WTC11 (cell line): ENCODE measurements at regions not wholly inside any gene's neighbourhood (a gene's known extent, or its start where the extent isn't known, plus 50 kb on each side); places are given as distances from the start of the nearest gene placed in this dataset.

Experiments
- ATAC-seq: fragments of 200-7000 bp; cut with Tn5 transposase; 2 replicates; pipeline ENCODE4 v1.10.0; 2021; ENCODE audit warnings: mild to moderate bottlenecking, moderate library complexity
- CTCF ChIA-PET: fragments of 300-600 bp; sonication (Branson Sonifier 250); formaldehyde crosslinking; loops from one replicate; lab custom pipeline; 2021; ENCODE audit warnings: antibody characterized with exemption; lab: Charles Lee
- POLR2A ChIA-PET: fragments of 350-600 bp; sonication (Branson Sonifier 250); formaldehyde crosslinking; loops from one replicate; lab custom pipeline; 2021; ENCODE audit warnings: antibody characterized with exemption; lab: Charles Lee
- DNase-seq: peaks from one replicate; pipeline ENCODE4 v3.0.0; 2021; ENCODE audit warnings: low spot score
- H3K27ac Mint-ChIP-seq: 2 replicates; pipeline ENCODE4 v1.8.0; 2021; ENCODE audit warnings: mixed read lengths
- H3K27me3 Mint-ChIP-seq: 2 replicates; pipeline ENCODE4 v1.8.0; 2021; ENCODE audit warnings: low read depth, mild to moderate bottlenecking, moderate library complexity, mixed read lengths
- H3K36me3 Mint-ChIP-seq: 2 replicates; pipeline ENCODE4 v1.8.0; 2021; ENCODE audit warnings: mixed read lengths
- H3K4me1 Mint-ChIP-seq: 2 replicates; pipeline ENCODE4 v1.8.0; 2022; ENCODE audit warnings: mixed read lengths
- H3K4me3 Mint-ChIP-seq: 2 replicates; pipeline ENCODE4 v1.8.0; 2021; ENCODE audit warnings: mild to moderate bottlenecking, moderate library complexity, mixed read lengths
- H3K9me3 Mint-ChIP-seq: 2 replicates; pipeline ENCODE4 v1.8.0; 2021; ENCODE audit warnings: mixed read lengths
- ARID4B ChIP-seq: sonication (generic); formaldehyde crosslinking; IDR thresholded peaks from 2 replicates; pipeline ENCODE4 v1.8.0; 2023; ENCODE audit warnings: missing genetic modification reagents, mild to moderate bottlenecking, borderline replicate concordance
- CREM ChIP-seq: sonication (generic); formaldehyde crosslinking; IDR thresholded peaks from 2 replicates; pipeline ENCODE4 v1.8.1; 2022; ENCODE audit warnings: mild to moderate bottlenecking, missing genetic modification reagents, moderate library complexity
- CTCF ChIP-seq: fragments of 200-600 bp; IDR thresholded peaks from 2 replicates; pipeline ENCODE4 v1.8.0; 2022; ENCODE audit warnings: antibody characterized with exemption
- E2F1 ChIP-seq: sonication (generic); formaldehyde crosslinking; IDR thresholded peaks from 2 replicates; pipeline ENCODE4 v1.8.0; 2022; ENCODE audit warnings: mild to moderate bottlenecking, missing genetic modification reagents
- ERG ChIP-seq: fragments of 250-450 bp; sonication (Bioruptor Pico); IDR thresholded peaks from 2 replicates; pipeline ENCODE4 v1.8.0; 2021; ENCODE audit warnings: mild to moderate bottlenecking
- ESRRA ChIP-seq: sonication (generic); formaldehyde crosslinking; IDR thresholded peaks from 2 replicates; pipeline ENCODE4 v1.8.1; 2022; ENCODE audit warnings: mild to moderate bottlenecking, missing genetic modification reagents, borderline replicate concordance
- ETV6 ChIP-seq: sonication (generic); formaldehyde crosslinking; IDR thresholded peaks from 2 replicates; pipeline ENCODE4 v1.8.1; 2022; ENCODE audit warnings: mild to moderate bottlenecking, missing genetic modification reagents
- FOXK1 ChIP-seq: sonication (generic); formaldehyde crosslinking; IDR thresholded peaks from 2 replicates; pipeline ENCODE4 v1.8.0; 2022; ENCODE audit warnings: mild to moderate bottlenecking, moderate library complexity, missing genetic modification reagents
- IRF2 ChIP-seq: sonication (generic); formaldehyde crosslinking; IDR thresholded peaks from 2 replicates; pipeline ENCODE4 v1.8.0; 2022; ENCODE audit warnings: low read depth, missing genetic modification reagents, borderline replicate concordance
- KAT7 ChIP-seq: sonication (generic); formaldehyde crosslinking; IDR thresholded peaks from 2 replicates; pipeline ENCODE4 v1.8.1; 2023; ENCODE audit warnings: missing genetic modification reagents, mild to moderate bottlenecking, borderline replicate concordance
- MLX ChIP-seq: sonication (generic); formaldehyde crosslinking; IDR thresholded peaks from 2 replicates; pipeline ENCODE4 v1.8.1; 2023; ENCODE audit warnings: mild to moderate bottlenecking, missing genetic modification reagents, moderate library complexity
- PRDM15 ChIP-seq: sonication (generic); formaldehyde crosslinking; IDR thresholded peaks from 2 replicates; pipeline ENCODE4 v1.8.0; 2022; ENCODE audit warnings: missing genetic modification reagents
- SP1 ChIP-seq: sonication (generic); formaldehyde crosslinking; conservative IDR thresholded peaks from 2 replicates; pipeline ENCODE4 v1.8.1; 2022; ENCODE audit warnings: missing genetic modification reagents
- TP53 ChIP-seq: sonication (generic); formaldehyde crosslinking; IDR thresholded peaks from 2 replicates; pipeline ENCODE4 v1.8.1; 2023; ENCODE audit warnings: mild to moderate bottlenecking, missing genetic modification reagents
- USF1 ChIP-seq: sonication (generic); formaldehyde crosslinking; IDR thresholded peaks from 2 replicates; pipeline ENCODE4 v1.8.0; 2022; ENCODE audit warnings: mild to moderate bottlenecking, missing genetic modification reagents
- ZMAT4 ChIP-seq: fragments of 250-450 bp; sonication (Bioruptor Pico); IDR thresholded peaks from 2 replicates; pipeline ENCODE4 v1.9.0; 2021; ENCODE audit warnings: mild to moderate bottlenecking
- ZNF281 ChIP-seq: sonication (generic); formaldehyde crosslinking; IDR thresholded peaks from 2 replicates; pipeline ENCODE4 v1.8.0; 2023; ENCODE audit warnings: mild to moderate bottlenecking, missing genetic modification reagents
- ZNF317 ChIP-seq: sonication (generic); formaldehyde crosslinking; IDR thresholded peaks from 2 replicates; pipeline ENCODE4 v1.8.1; 2023; ENCODE audit warnings: low read depth, mild to moderate bottlenecking, moderate library complexity, missing genetic modification reagents, borderline replicate concordance

- TF ChIP-seq ZNF317 (CRISPR knock-in tag) (no peak), IRF2 (CRISPR knock-in tag) (no peak)
These were observed 308.3 kb upstream of the SPRY2 start (continued) for GRCh38 chr13:80649274-80649673.

GRCh38 chr13:80642641-80643040 is 301.7 kb upstream of the SPRY2 start:
- H3K27me3 Mint-ChIP-seq: no peaks in the 10 kb centered on the region
- CTCF ChIA-PET: no interaction called here
- DNase-seq (no peak), ATAC-seq (no peak)
- TF ChIP-seq FOXK1 (CRISPR knock-in tag) (no peak), ZMAT4 (CRISPR knock-in tag) (no peak), KAT7 (CRISPR knock-in tag) (no peak), ESRRA (CRISPR knock-in tag) (no peak), SP1 (CRISPR knock-in tag) (no peak), ZNF281 (CRISPR knock-in tag) (no peak), USF1 (CRISPR knock-in tag) (no peak), MLX (CRISPR knock-in tag) (no peak), TP53 (CRISPR knock-in tag) (no peak), CTCF (no peak), ERG (no peak), PRDM15 (no peak), ARID4B (CRISPR knock-in tag) (no peak), ETV6 (no peak), CREM (CRISPR knock-in tag) (no peak), E2F1 (CRISPR knock-in tag) (no peak)
- H3K27ac Mint-ChIP-seq: peak overlapping the region; percentile 34; the same call in 1 of the 2 replicates
- H3K4me1 Mint-ChIP-seq: no peaks in the 10 kb centered on the region
- H3K36me3 Mint-ChIP-seq: no peaks in the 10 kb centered on the region
- POLR2A ChIA-PET: no interaction called here
- H3K9me3 Mint-ChIP-seq: no peaks in the 10 kb centered on the region
- no peak overlapping the region for H3K4me3 Mint-ChIP-seq
